Upper lobe of left lung (tissue), 6 donors: ENCODE measurements at regions not wholly inside any gene's neighbourhood (a gene's known extent, or its start where the extent isn't known, plus 50 kb on each side); places are given as distances from the start of the nearest gene placed in this dataset.
"Not testable (repeated sequence)": the region's sequence is repeated elsewhere in the genome, so short reads cannot be mapped to it uniquely, and the experiment has no call there.

Source experiments
- ATAC-seq, 2 donors: fragments of 200-7000 bp; cut with Tn5 transposase; one replicate each; pipeline ENCODE4 v1.9.1; 2022; ENCODE audit warnings: mild to moderate bottlenecking in 2 of 2, moderate library complexity in 2 of 2; ENCODE audit not compliant: low FRiP score in 2 of 2
- DNase-seq, 2 donors: peaks; one replicate each; pipeline ENCODE4 v3.0.0-alpha.2; 2019 to 2020
- H3K27ac ChIP-seq, 4 donors: fragments of 200-600 bp; sonication (generic); one replicate each; pipeline ENCODE4 v1.5.1; 2016 to 2019
- H3K27me3 ChIP-seq, 4 donors: fragments of 200-600 bp; sonication (generic); one replicate each; pipeline ENCODE4 v1.5.1; 2017 to 2019
- H3K36me3 ChIP-seq, 4 donors: fragments of 200-600 bp; sonication (generic); one replicate each; pipeline ENCODE4 v1.5.1; 2016 to 2019
- H3K4me1 ChIP-seq, 4 donors: fragments of 200-600 bp; sonication (generic); one replicate each; pipeline ENCODE4 v1.5.1; 2018 to 2019
- H3K4me3 ChIP-seq, 4 donors: fragments of 200-600 bp; sonication (generic); one replicate each; pipeline ENCODE4 v1.5.1; 2017 to 2019; ENCODE audit warnings: mild to moderate bottlenecking in 2 of 4, moderate library complexity in 1 of 4
- H3K9me3 ChIP-seq, 4 donors: fragments of 200-600 bp; sonication (generic); one replicate each; pipeline ENCODE4 v1.5.1; 2018 to 2019
- CTCF ChIP-seq, 6 experiments: fragments of 450-650 bp in 4 of 6; fragments of 200-600 bp in 2 of 6; sonication (generic) in 2 of 6; IDR thresholded peaks; one replicate each; pipeline ENCODE4 v1.5.1; 2016 to 2019; ENCODE audit warnings: antibody characterized with exemption in 6 of 6
- EP300 ChIP-seq, 4 donors: sonication (generic); formaldehyde crosslinking; IDR thresholded peaks; one replicate each; pipeline ENCODE4 v1.5.1; 2017; ENCODE audit warnings: antibody characterized with exemption in 4 of 4, control low read depth in 2 of 4
- POLR2A ChIP-seq, 4 donors: fragments of 450-650 bp; IDR thresholded peaks; one replicate each; pipeline ENCODE4 v1.5.1; 2016 to 2017; ENCODE audit warnings: antibody characterized with exemption in 4 of 4, mild to moderate bottlenecking in 2 of 4
- POLR2AphosphoS5 ChIP-seq, 2 donors: sonication (generic); formaldehyde crosslinking; IDR thresholded peaks; one replicate each; pipeline ENCODE4 v1.5.1; 2017; ENCODE audit warnings: antibody characterized with exemption in 2 of 2
- WGBS, 2 donors: methylation state at CpG; one replicate each; pipeline ENCODE4 v1.1.5; 2017 to 2018; 5-methylcytosine and 5-hydroxymethylcytosine counted together
- donor health status: DM: no; HTN: no; CAD: no; lungs with moderate emphysema.
- donor health status: DM: no; HTN: yes; CAD: no; lungs with severe emphysema.

- Histone ChIP-seq H3K36me3 (no peaks in the 10 kb centered on the region), H3K4me3 (no peak overlapping the region), H3K27ac (no peak overlapping the region), H3K27me3 (no peaks in the 10 kb centered on the region), H3K9me3 (no peaks in the 10 kb centered on the region), H3K4me1 (no peaks in the 10 kb centered on the region)
- 79 to 90% methylated on average over 1 of the region's 1 CpG for whole genome bisulfite sequencing, 2 donors
- TF ChIP-seq EP300 (IDR thresholded peaks at IDR 0.05), result no peak
- no peak for TF ChIP-seq POLR2A (IDR thresholded peaks at IDR 0.05)
- no peak for TF ChIP-seq POLR2AphosphoS5 (IDR thresholded peaks at IDR 0.05)
- TF ChIP-seq CTCF (IDR thresholded peaks at IDR 0.05), result no peak
- no peak for DNase-seq
- ATAC-seq, result no peak
Observed at GRCh38 chr7:119879835-119880234, 393.1 kb upstream of the KCND2 start.

- WGBS, 2 donors, result 77 to 88% methylated on average over 3 of the region's 3 CpGs
- Histone ChIP-seq H3K4me3 (no peak overlapping the region), H3K36me3 (no peaks in the 10 kb centered on the region), H3K27ac (no peak overlapping the region), H3K27me3 (no peaks in the 10 kb centered on the region), H3K9me3 (peaks cover 0 to 4% (median 0%) of the 10 kb centered on the region in 4 donors), H3K4me1 (no peaks in the 10 kb centered on the region)
- ATAC-seq (no peak), DNase-seq (no peak)
- TF ChIP-seq CTCF (IDR thresholded peaks at IDR 0.05), result no peak
- TF ChIP-seq POLR2A (IDR thresholded peaks at IDR 0.05), result no peak
- TF ChIP-seq EP300 (IDR thresholded peaks at IDR 0.05), result no peak
- no peak for TF ChIP-seq POLR2AphosphoS5 (IDR thresholded peaks at IDR 0.05)
Observed at GRCh38 chr7:119886007-119886406, 387.0 kb upstream of the KCND2 start.

- not testable (repeated sequence) for H3K9me3 ChIP-seq, ATAC-seq, H3K4me3 ChIP-seq, H3K27ac ChIP-seq, H3K27me3 ChIP-seq, H3K36me3 ChIP-seq, H3K4me1 ChIP-seq, DNase-seq
- 76 to 77% methylated on average over 3 of the region's 3 CpGs for WGBS, 2 donors
Observed at GRCh38 chr7:119886525-119886924, 386.4 kb upstream of the KCND2 start.

- H3K4me1 ChIP-seq, result no peaks in the 10 kb centered on the region
- TF ChIP-seq POLR2A (IDR thresholded peaks at IDR 0.05) (no peak), POLR2AphosphoS5 (IDR thresholded peaks at IDR 0.05) (no peak), CTCF (IDR thresholded peaks at IDR 0.05) (no peak), EP300 (IDR thresholded peaks at IDR 0.05) (no peak)
- DNase-seq (no peak), ATAC-seq (no peak)
- no peaks in the 10 kb centered on the region for H3K36me3 ChIP-seq
- no peak overlapping the region for H3K4me3 ChIP-seq
- H3K9me3 ChIP-seq, result peaks cover 0 to 4% (median 0%) of the 10 kb centered on the region in 4 donors
- H3K27me3 ChIP-seq, result no peaks in the 10 kb centered on the region
- WGBS, 2 donors, result 65 to 81% methylated on average over 1 of the region's 1 CpG
- no peak overlapping the region for H3K27ac ChIP-seq
Observed at GRCh38 chr7:119888251-119888650, 384.7 kb upstream of the KCND2 start.

GRCh38 chr7:119890631-119891030, 382.3 kb upstream of the KCND2 start:
- Histone ChIP-seq H3K27ac (no peak overlapping the region), H3K27me3 (no peaks in the 10 kb centered on the region), H3K4me3 (no peak overlapping the region), H3K9me3 (peaks cover 0 to under 1% (median 0%) of the 10 kb centered on the region in 4 donors), H3K4me1 (no peaks in the 10 kb centered on the region), H3K36me3 (no peaks in the 10 kb centered on the region)
- WGBS, 2 donors, result 93 to 94% methylated on average over 12 of the region's 12 CpGs
- DNase-seq (peak in 1 of 2 donors; percentile 20), ATAC-seq (no peak)
- TF ChIP-seq POLR2A (IDR thresholded peaks at IDR 0.05) (no peak), EP300 (IDR thresholded peaks at IDR 0.05) (no peak), CTCF (IDR thresholded peaks at IDR 0.05) (no peak), POLR2AphosphoS5 (IDR thresholded peaks at IDR 0.05) (no peak)
